ENCODE measurements at regions not wholly inside any gene's neighbourhood (a gene's known extent, or its start where the extent isn't known, plus 50 kb on each side); places are given as distances from the start of the nearest gene placed in this dataset.

- no peak for TF ChIP-seq POLR2A (IDR thresholded peaks at IDR 0.05)
- TF ChIP-seq, protein P1, sequence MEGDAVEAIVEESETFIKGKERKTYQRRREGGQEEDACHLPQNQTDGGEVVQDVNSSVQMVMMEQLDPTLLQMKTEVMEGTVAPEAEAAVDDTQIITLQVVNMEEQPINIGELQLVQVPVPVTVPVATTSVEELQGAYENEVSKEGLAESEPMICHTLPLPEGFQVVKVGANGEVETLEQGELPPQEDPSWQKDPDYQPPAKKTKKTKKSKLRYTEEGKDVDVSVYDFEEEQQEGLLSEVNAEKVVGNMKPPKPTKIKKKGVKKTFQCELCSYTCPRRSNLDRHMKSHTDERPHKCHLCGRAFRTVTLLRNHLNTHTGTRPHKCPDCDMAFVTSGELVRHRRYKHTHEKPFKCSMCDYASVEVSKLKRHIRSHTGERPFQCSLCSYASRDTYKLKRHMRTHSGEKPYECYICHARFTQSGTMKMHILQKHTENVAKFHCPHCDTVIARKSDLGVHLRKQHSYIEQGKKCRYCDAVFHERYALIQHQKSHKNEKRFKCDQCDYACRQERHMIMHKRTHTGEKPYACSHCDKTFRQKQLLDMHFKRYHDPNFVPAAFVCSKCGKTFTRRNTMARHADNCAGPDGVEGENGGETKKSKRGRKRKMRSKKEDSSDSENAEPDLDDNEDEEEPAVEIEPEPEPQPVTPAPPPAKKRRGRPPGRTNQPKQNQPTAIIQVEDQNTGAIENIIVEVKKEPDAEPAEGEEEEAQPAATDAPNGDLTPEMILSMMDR (IDR thresholded peaks at IDR 0.05), result no peak
- TF ChIP-seq EP300 (IDR thresholded peaks at IDR 0.05), result no peak
Observed at GRCh38 chr7:124667312-124668153, 98.1 kb downstream of the GPR37 start.

All from ovary (tissue), 3 donors.